Fibroblast of lung (primary cell): ENCODE measurements at regions not wholly inside any gene's neighbourhood (a gene's known extent, or its start where the extent isn't known, plus 50 kb on each side); places are given as distances from the start of the nearest gene placed in this dataset.

Source experiments
- CTCF ChIP-seq, 2 donors: IDR thresholded peaks in 1 of 2; conservative IDR thresholded peaks in 1 of 2; 1 replicate in 1 of 2; 2 replicates in 1 of 2; pipeline ENCODE4 v1.5.1; 2011 to 2012; ENCODE audit warnings: low read length in 2 of 2, control low read depth in 1 of 2, inconsistent platforms in 1 of 2, low read depth in 1 of 2, mild to moderate bottlenecking in 1 of 2
- EZH2 ChIP-seq: IDR thresholded peaks from 2 replicates; pipeline ENCODE4 v1.5.1; 2012; ENCODE audit warnings: low read length, control low read depth, mild to moderate bottlenecking; ENCODE audit errors: missing control alignments

- TF ChIP-seq CTCF (conservative IDR thresholded peaks at IDR 0.05 in 1 of 2, IDR thresholded peaks at IDR 0.05 in 1 of 2; ENCODE audit: low read depth in 1 of 2, low read length in 2 of 2) (no peak), EZH2 (no peak)
Measured at GRCh38 chrX:20595928-20596575, 329.3 kb upstream of the RPS6KA3 start.
